NCI-H1930 (cell line): ENCODE measurements at regions not wholly inside any gene's neighbourhood (a gene's known extent, or its start where the extent isn't known, plus 50 kb on each side); places are given as distances from the start of the nearest gene placed in this dataset.
A peak's percentile ranks its signal among the peaks of the same experiment; 100 is the strongest.

Experiments
- DNase-seq, 2 experiments: peaks; one replicate each; lab custom pipeline; 2025; lab: John Stamatoyannopoulos, UW

- no peak for DNase-seq
These were observed 102.9 kb upstream of the TOX3 start for GRCh38 chr16:52649870-52650269.

- DNase-seq, result no peak
These were observed 100.6 kb upstream of the TOX3 start for GRCh38 chr16:52647588-52647987.

DNA sequence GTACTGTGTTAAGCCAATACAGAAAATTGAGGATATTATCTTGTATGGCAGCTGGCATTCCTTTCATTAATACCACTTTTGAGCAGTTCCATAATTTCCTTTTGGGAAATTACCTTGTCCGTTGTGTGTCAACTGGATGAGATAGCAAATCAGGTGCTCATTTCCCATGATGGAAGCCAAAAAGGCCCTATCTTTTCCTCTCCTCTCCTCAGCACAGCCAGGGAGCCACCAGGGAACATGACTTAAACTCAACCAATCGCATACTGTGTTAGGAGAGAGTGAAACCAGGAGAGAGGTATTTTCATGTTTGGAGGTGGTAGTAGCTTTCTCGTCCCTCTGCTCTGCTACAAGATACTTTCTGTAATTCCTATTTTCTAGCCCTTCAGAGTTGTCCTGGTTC, 96.1 kb upstream of the TOX3 start:
- no peak for DNase-seq

DNA sequence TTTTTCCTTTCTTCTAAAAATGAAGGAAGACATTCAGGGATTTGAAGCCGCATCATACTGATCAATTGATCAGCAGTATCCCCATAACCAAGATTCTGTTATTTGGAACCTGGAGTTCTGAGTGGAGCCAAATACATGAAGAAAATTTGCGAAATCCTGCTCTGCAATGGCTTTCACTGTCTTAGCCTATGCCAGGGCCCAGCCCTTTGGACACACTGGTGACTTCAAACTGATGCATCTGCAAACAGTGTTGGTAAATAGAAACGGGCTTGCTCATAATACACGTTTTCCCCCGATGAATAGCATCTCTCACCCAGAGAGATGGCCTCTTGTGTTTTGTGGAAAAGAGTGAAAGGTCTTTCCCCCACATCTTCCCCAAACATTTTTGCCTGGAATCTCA, 87.6 kb upstream of the TOX3 start:
- no peak for DNase-seq

- DNase-seq, result no peak
These were observed 87.2 kb upstream of the TOX3 start for GRCh38 chr16:52634104-52634503.

GRCh38 chr16:52633230-52633629, 86.3 kb upstream of the TOX3 start:
- DNase-seq, result no peak

- no peak for DNase-seq
These were observed 84.8 kb upstream of the TOX3 start for GRCh38 chr16:52631711-52632110.

DNA sequence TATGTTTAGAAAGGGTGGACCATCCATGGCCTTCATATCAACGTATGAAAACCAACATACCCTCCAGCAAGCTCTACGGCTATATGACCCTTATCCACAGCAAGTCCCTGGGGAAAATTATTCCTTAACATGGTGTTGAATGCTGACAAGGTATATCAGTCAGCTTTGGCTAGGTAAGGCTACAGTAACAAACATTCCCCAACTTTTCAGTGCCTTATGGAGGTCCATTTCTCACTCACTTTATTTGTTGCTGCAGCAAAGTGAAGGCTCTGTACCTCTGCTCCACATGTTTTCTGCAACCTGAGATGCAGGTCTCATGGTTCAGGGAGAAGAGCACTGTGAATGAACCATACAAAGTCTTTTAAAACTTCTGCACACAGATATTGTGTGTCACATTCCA, 83.8 kb upstream of the TOX3 start:
- DNase-seq, result no peak

DNA sequence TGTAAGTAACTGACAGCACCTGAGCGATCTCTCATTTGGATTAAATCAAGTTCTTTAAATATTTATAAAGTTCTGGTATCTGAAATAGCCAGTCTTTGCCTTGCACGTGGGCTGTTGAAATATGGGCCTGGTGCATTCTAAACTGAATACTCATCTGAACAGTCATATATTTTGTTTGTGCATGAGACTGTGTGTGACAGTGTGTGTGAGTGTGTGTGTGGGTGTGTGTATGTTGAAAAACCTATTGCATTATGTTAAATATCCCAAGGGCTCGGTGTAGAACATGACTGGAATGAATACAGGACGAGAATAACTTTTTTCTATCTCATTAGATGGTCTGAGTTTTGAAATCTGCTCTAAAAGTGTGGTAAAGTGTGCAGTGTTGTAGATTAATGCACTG, 82.4 kb upstream of the TOX3 start:
- no peak for DNase-seq

DNA sequence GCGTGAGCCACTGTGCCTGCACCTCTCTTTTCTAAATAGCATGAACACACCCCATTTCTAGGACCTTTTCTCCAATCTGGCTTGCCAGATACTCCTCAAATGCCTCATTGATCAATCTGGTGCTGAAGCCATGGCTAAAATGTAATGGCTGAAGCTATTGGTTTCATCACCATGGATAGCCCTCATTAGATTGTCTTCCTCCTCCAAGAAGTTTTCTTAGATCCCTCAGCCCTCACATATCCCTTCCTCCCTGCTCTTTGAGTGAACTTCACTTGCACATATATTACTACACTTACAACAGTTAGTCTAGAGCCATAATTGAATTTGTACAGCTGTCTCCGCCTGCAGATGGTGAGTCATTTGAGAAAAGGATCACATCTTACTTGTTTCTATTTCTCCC, 77.9 kb upstream of the TOX3 start:
- no peak for DNase-seq

DNA sequence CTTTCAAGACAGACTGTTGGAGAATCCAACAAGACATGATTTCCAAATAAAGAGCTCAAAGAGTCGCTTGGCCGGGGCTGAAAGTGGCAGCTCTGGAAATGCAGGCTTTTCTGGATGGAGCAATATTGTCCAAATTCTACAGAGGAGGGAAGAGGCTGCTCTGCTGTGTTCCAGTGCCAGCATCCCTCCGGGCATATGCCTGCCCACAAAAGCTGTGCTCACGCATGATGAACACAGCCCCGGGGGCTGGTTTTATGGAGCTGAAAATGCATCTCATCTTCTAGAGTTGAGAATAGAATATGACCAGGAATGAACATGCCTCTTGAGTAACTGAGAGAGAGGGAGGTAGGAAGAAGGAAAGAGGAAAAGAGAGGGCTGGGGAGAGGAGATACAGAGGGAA, 74.7 kb upstream of the TOX3 start:
- DNase-seq, result no peak

GRCh38 chr16:52618753-52619497, 72.0 kb upstream of the TOX3 start:
- DNase-seq, result no peak

- DNase-seq, result no peak
These were observed 70.6 kb upstream of the TOX3 start for GRCh38 chr16:52617591-52617990.

DNA sequence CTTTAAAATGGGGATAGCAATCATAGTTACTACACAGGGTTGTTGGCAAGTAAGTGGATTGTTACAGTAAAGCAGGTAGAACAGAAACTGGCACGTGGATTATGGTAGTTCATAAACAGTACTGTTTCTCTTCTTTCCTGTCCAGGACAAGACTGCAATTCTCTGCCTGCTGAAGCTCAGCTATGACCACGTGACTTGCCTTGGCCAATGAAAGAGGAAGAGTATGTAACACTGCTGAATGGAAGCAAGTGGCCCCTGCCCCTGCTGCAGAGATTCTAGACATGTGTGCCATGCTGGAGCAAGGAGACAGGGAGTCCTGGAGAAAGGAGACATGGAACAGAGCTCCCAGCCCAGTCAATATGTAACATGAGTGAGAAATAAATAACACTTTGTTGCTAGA, 66.6 kb upstream of the TOX3 start:
- no peak for DNase-seq

GRCh38 chr16:52611817-52612673, 65.1 kb upstream of the TOX3 start:
- no peak for DNase-seq

DNA sequence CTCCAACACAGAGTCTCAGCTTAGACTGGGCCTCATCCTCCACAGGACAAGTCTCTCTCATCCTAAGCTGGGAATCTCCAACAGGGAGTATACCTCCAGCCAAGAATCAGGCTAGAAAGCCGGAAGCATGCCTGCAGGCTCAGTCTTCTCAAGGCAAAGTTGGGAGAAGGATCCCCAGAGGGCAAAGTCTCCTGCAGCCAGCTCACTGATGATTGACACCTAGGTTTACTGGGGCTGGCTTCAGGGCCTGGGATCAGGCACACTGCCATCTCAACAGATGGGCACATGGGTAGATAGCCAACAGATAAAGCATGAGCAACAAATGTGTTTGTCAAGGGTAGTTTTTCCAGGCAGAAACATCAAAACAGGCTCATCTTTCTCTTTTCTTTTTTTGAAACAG, 56.1 kb upstream of the TOX3 start:
- no peak for DNase-seq

- peak; percentile 14 to 41 for DNase-seq
These were observed 51.0 kb upstream of the TOX3 start for GRCh38 chr16:52597772-52598483.

DNA sequence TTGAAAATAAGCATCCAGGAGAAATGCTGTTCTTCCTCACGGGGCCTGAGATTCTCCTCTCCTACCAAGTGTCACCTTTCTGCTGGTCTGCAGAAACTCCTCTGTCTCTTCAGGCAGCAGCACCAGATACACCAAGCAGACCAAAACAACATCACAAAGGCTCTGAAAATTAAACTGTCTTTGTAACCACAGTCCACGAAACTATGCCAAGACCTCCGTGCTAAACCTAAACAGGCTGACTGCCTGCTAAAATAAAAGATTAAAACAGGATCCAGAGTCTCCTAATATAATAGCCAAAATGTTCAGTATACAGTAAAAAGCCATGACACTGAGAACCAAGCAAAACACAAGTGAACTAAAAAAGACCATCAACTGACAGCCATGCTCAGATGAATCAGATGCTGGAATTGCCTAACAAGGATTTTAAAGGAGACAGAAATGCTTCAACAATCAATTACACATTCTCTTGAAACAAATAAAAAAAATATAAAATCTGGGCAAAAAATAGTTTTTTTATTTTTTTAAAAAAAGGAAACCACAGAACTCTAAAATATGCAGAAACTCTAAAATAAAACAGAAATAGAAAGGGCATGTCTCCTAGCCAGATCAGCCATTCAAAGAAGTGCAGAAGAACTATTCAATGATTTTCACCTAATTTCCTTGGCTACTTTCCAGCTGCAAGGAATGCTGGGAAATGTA, 50.3 kb upstream of the TOX3 start:
- DNase-seq, result no peak
